AG04449 (cell line): ENCODE measurements at regions not wholly inside any gene's neighbourhood (a gene's known extent, or its start where the extent isn't known, plus 50 kb on each side); places are given as distances from the start of the nearest gene placed in this dataset.

Experiments used
- CTCF ChIA-PET: fragments of 350-600 bp; formaldehyde crosslinking; extraction: SDS; loops from one replicate; lab custom pipeline; 2021; ENCODE audit warnings: antibody characterized with exemption; lab: Yijun Ruan, JAX
- POLR2A ChIA-PET: fragments of 400-600, 350-600 bp; formaldehyde crosslinking; extraction: SDS; loops from one replicate; lab custom pipeline; 2020; ENCODE audit warnings: antibody characterized with exemption, inconsistent platforms; lab: Yijun Ruan, JAX
- DNase-seq: peaks from one replicate; pipeline ENCODE4 v3.0.0-alpha.2; 2010; ENCODE audit warnings: low read depth, low spot score
- H3K4me3 ChIP-seq: 2 replicates; pipeline ENCODE4 v1.5.1; 2011; ENCODE audit warnings: low read depth, mild to moderate bottlenecking, control low read depth, low read length
- CTCF ChIP-seq: IDR thresholded peaks from one replicate; pipeline ENCODE4 v1.5.1; 2011; ENCODE audit warnings: mild to moderate bottlenecking, moderate library complexity, low read length, control low read depth, inconsistent platforms; ENCODE audit not compliant: insufficient read depth; ENCODE audit errors: missing control alignments

- CTCF ChIA-PET = no interaction called here
- H3K4me3 ChIP-seq = no peak overlapping the region
- POLR2A ChIA-PET = interaction anchor here (0.6 kb wide), 1 partner anchor 205 kb away, joined by 3 read pairs; no protein-coding TSS in a partner anchor
- no peak for DNase-seq
- TF ChIP-seq CTCF = no peak
Observed at GRCh38 chr20:11112832-11113231, 439.0 kb upstream of the JAG1 start.

GRCh38 chr20:11114382-11114781 lies 440.6 kb upstream of the JAG1 start:
- CTCF ChIA-PET = no interaction called here
- POLR2A ChIA-PET = interaction anchor here (0.6 kb wide), 1 partner anchor 23 kb away, joined by 5 read pairs; no protein-coding TSS in a partner anchor
- no peak for DNase-seq

GRCh38 chr20:11117808-11118528 lies 444.2 kb upstream of the JAG1 start:
- DNase-seq = no peak
- CTCF ChIA-PET = no interaction called here
- H3K4me3 ChIP-seq = no peak overlapping the region
- POLR2A ChIA-PET = no interaction called here
- no peak for TF ChIP-seq CTCF

More at GRCh38 chr20:11114382-11114781, 440.6 kb upstream of the JAG1 start:
- TF ChIP-seq CTCF = no peak
- H3K4me3 ChIP-seq = no peak overlapping the region

GRCh38 chr20:11118802-11119380 lies 445.1 kb upstream of the JAG1 start:
- CTCF ChIA-PET = no interaction called here
- POLR2A ChIA-PET = no interaction called here
- no peak for TF ChIP-seq CTCF
- H3K4me3 ChIP-seq = no peak overlapping the region
- no peak for DNase-seq

GRCh38 chr20:11119573-11119972 lies 445.8 kb upstream of the JAG1 start:
- DNase-seq = no peak
- TF ChIP-seq CTCF = no peak
- CTCF ChIA-PET = no interaction called here
- H3K4me3 ChIP-seq = no peak overlapping the region
- POLR2A ChIA-PET = no interaction called here

GRCh38 chr20:11120431-11120830 lies 446.6 kb upstream of the JAG1 start:
- ChIA-PET CTCF (interaction anchor here (0.7 kb wide), 1 partner anchor 46 kb away, joined by 3 read pairs; no protein-coding TSS in a partner anchor), POLR2A (no interaction called here)
- no peak for TF ChIP-seq CTCF
- no peak for DNase-seq
- H3K4me3 ChIP-seq = no peak overlapping the region
